K562 (cell line): ENCODE measurements at regions not wholly inside any gene's neighbourhood (a gene's known extent, or its start where the extent isn't known, plus 50 kb on each side); places are given as distances from the start of the nearest gene placed in this dataset.

ENCODE experiments used
- MGA ChIP-seq: fragments of 450-650 bp; IDR thresholded peaks from 2 replicates; pipeline ENCODE4 v1.6.1; 2016; ENCODE audit warnings: mild to moderate bottlenecking, moderate library complexity

- TF ChIP-seq MGA, result no peak
Observed at GRCh38 chr1:199752688-199753027, 274.9 kb upstream of the NR5A2 start (continued).
